ENCODE measurements at regions not wholly inside any gene's neighbourhood (a gene's known extent, or its start where the extent isn't known, plus 50 kb on each side); places are given as distances from the start of the nearest gene placed in this dataset.

DNA sequence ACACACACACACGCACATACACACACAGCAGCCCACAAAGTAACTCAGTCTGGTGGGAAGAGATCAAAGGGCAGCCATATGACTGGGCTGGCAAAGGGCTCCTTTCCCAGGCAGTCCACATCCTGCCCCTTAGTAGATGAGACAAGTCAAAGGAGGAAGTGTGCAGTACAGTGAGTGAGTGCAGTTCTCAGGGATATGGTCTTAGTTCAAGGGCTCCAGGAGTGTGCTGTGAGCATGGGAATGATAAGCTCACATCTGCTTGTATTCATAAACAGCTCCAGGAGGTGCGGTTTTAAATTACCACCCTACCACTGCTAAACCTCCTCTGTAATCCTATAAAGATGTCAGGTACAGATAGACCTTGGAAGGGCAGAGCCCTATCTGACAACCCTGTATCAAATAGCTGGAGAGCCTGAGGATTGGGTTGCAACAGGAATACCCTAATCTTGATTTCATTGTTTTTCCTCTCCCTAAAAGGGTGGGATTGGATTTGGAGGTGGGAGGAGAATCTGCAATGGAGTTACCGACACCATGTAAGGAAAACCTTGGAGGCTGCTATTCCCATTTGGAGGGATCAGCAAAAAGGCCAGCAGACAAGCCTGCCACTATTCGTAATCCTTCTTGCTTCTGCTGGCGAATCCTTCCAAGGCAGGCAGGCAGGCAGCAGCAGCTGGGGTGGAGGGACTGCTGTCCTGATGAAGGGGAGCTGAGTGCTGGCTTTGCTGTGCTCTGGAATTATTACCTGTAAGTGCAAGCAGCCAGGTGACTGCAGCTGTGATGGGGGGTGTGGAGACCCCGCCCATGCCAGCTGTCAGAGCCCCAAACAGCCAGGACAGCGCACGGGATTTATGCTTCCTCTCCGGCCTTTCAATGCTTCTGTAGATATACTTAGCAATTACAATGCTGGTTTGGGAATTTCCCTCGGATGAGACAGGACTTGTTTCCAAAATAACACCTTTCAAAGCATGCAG is 342.7 kb downstream of the PRL start:
- peaks cover 30% of the 10 kb centered on the region for H3K4me1 Mint-ChIP-seq
- Histone ChIP-seq H3K4me3 (ENCODE audit: low read length) (peak overlapping the region; percentile 73), H3K4me1 (ENCODE audit: control insufficient read depth, insufficient read depth, low read length) (peaks cover 18% of the 10 kb centered on the region), H3K27ac (ENCODE audit: low read depth, low read length) (peak overlapping the region; percentile 45), H3K27me3 (ENCODE audit: control insufficient read depth, insufficient read depth, low read length, poor library complexity, severe bottlenecking) (no peaks in the 10 kb centered on the region), H3K9me3 (ENCODE audit: control insufficient read depth, low read length) (peaks cover 1% of the 10 kb centered on the region), H3K9ac (ENCODE audit: extremely low read depth, low read length, poor library complexity, severe bottlenecking) (peak overlapping the region; percentile 43), H3K36me3 (ENCODE audit: control insufficient read depth, insufficient read depth, low read length) (peaks cover 34% of the 10 kb centered on the region)
- DNase-seq: peak; percentile 65
- peak overlapping the region; percentile 72 for H3K27ac Mint-ChIP-seq
- peaks cover 2% of the 10 kb centered on the region for H3K9me3 Mint-ChIP-seq
- H3K27me3 Mint-ChIP-seq (ENCODE audit: insufficient read depth): no peaks in the 10 kb centered on the region
- H3K36me3 Mint-ChIP-seq (ENCODE audit: low read depth): peaks cover 17% of the 10 kb centered on the region
- peak overlapping the region; percentile 15 for H3K4me3 Mint-ChIP-seq
- 67 to 96% methylated on average over 4 to 9 of the region's 10 CpGs for WGBS, 2 experiments (ENCODE audit: insufficient coverage in 1 of 2, insufficient read length in 1 of 2)
- TF ChIP-seq, protein P1, sequence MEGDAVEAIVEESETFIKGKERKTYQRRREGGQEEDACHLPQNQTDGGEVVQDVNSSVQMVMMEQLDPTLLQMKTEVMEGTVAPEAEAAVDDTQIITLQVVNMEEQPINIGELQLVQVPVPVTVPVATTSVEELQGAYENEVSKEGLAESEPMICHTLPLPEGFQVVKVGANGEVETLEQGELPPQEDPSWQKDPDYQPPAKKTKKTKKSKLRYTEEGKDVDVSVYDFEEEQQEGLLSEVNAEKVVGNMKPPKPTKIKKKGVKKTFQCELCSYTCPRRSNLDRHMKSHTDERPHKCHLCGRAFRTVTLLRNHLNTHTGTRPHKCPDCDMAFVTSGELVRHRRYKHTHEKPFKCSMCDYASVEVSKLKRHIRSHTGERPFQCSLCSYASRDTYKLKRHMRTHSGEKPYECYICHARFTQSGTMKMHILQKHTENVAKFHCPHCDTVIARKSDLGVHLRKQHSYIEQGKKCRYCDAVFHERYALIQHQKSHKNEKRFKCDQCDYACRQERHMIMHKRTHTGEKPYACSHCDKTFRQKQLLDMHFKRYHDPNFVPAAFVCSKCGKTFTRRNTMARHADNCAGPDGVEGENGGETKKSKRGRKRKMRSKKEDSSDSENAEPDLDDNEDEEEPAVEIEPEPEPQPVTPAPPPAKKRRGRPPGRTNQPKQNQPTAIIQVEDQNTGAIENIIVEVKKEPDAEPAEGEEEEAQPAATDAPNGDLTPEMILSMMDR (conservative IDR thresholded peaks at IDR 0.05): no peak

DNA sequence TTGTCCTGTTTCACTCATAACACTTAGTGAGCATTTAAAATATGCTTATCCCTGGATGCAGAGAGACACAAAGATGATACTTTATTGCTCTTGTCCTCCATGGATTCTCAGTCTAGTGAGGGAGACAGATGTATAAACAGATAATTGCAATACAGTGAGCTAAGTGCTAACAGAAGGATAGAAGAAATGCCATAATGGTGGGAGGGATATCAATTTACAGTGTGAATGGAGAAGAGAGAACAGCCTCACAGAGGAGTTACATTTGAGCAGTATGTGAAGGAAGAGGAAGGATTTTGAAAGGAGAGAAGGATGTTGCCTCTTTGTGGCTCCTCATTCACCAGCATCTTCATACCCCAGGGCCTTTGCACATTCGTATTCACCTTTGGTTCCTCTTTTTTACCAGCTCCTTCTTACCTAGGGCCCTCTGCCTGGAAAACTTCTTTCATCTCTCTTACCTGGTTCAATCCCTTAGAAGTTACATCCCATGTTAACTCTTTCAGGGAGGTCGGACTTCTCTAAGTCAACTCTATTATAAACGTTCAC is 341.7 kb downstream of the PRL start:
- no peak overlapping the region for H3K27ac Mint-ChIP-seq
- Histone ChIP-seq H3K27ac (ENCODE audit: low read depth, low read length) (no peak overlapping the region), H3K36me3 (ENCODE audit: control insufficient read depth, insufficient read depth, low read length) (peaks cover 34% of the 10 kb centered on the region), H3K4me1 (ENCODE audit: control insufficient read depth, insufficient read depth, low read length) (peaks cover 18% of the 10 kb centered on the region), H3K9me3 (ENCODE audit: control insufficient read depth, low read length) (peaks cover 5% of the 10 kb centered on the region), H3K27me3 (ENCODE audit: control insufficient read depth, insufficient read depth, low read length, poor library complexity, severe bottlenecking) (no peaks in the 10 kb centered on the region), H3K9ac (ENCODE audit: extremely low read depth, low read length, poor library complexity, severe bottlenecking) (peak overlapping the region; percentile 43), H3K4me3 (ENCODE audit: low read length) (peak overlapping the region; percentile 73)
- H3K27me3 Mint-ChIP-seq (ENCODE audit: insufficient read depth): no peaks in the 10 kb centered on the region
- no peak overlapping the region for H3K4me3 Mint-ChIP-seq
- TF ChIP-seq, protein P1 (conservative IDR thresholded peaks at IDR 0.05): no peak
- 87 to 88% methylated on average over 3 of the region's 3 CpGs for WGBS, 2 experiments (ENCODE audit: insufficient coverage in 1 of 2, insufficient read length in 1 of 2)
- peaks cover 28% of the 10 kb centered on the region for H3K4me1 Mint-ChIP-seq
- no peak for DNase-seq
- H3K36me3 Mint-ChIP-seq (ENCODE audit: low read depth): peaks cover 26% of the 10 kb centered on the region
- peaks cover 4% of the 10 kb centered on the region for H3K9me3 Mint-ChIP-seq

DNA sequence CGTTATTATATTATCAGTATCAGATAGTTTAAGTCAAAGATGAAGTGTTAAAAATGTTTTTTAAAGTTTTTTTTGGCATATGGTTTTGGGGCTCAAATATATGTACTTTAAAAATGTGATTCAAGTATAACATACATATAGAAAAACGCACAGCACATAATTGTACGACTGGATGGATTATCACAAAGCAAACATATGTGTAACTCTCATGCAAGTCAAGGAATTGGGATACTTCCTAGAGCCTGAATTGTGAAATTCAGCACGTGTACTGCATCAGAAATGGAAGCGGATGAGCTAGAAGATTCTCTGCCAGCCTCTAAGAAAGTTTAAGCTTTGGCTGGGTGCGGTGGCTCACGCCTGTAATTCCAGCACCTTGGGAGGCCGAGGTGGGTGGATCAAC is 340.9 kb downstream of the PRL start:
- H3K9ac ChIP-seq (ENCODE audit: extremely low read depth, low read length, poor library complexity, severe bottlenecking): no peak overlapping the region
- peaks cover 34% of the 10 kb centered on the region for H3K36me3 ChIP-seq (ENCODE audit: control insufficient read depth, insufficient read depth, low read length)
- no peak overlapping the region for H3K4me3 Mint-ChIP-seq
- no peak for DNase-seq
- H3K27me3 Mint-ChIP-seq (ENCODE audit: insufficient read depth): no peaks in the 10 kb centered on the region
- no peaks in the 10 kb centered on the region for H3K27me3 ChIP-seq (ENCODE audit: control insufficient read depth, insufficient read depth, low read length, poor library complexity, severe bottlenecking)
- H3K27ac ChIP-seq (ENCODE audit: low read depth, low read length): no peak overlapping the region
- TF ChIP-seq, protein P1 (conservative IDR thresholded peaks at IDR 0.05): no peak
- peaks cover 5% of the 10 kb centered on the region for H3K9me3 ChIP-seq (ENCODE audit: control insufficient read depth, low read length)
- H3K4me3 ChIP-seq (ENCODE audit: low read length): peak overlapping the region; percentile 73
- WGBS, 2 experiments (ENCODE audit: insufficient coverage in 1 of 2, insufficient read length in 1 of 2): 97% methylated on average over 4 to 8 of the region's 8 CpGs
- peaks cover 4% of the 10 kb centered on the region for H3K9me3 Mint-ChIP-seq
- H3K36me3 Mint-ChIP-seq (ENCODE audit: low read depth): peaks cover 28% of the 10 kb centered on the region
- peaks cover 28% of the 10 kb centered on the region for H3K4me1 Mint-ChIP-seq
- peaks cover 18% of the 10 kb centered on the region for H3K4me1 ChIP-seq (ENCODE audit: control insufficient read depth, insufficient read depth, low read length)
- H3K27ac Mint-ChIP-seq: no peak overlapping the region

Measured in endodermal cell (in vitro differentiated cells).